PC-9 (cell line): ENCODE measurements at regions not wholly inside any gene's neighbourhood (a gene's known extent, or its start where the extent isn't known, plus 50 kb on each side); places are given as distances from the start of the nearest gene placed in this dataset.

Experiments
- CTCF ChIP-seq: fragments of 200-600 bp; sonication (generic); conservative IDR thresholded peaks from 2 replicates; pipeline ENCODE4 v1.6.1; 2017; ENCODE audit warnings: mixed run types, antibody characterized with exemption, mild to moderate bottlenecking, moderate library complexity
- EZH2 ChIP-seq: fragments of 200-600 bp; sonication (generic); IDR thresholded peaks from 2 replicates; pipeline ENCODE4 v1.8.0; 2017; ENCODE audit warnings: antibody characterized with exemption, low read depth

- TF ChIP-seq CTCF = no peak
- no peak for TF ChIP-seq EZH2
Measured at GRCh38 chr2:173539615-173540014, 184.9 kb downstream of the CDCA7 start.
